ENCODE measurements at regions not wholly inside any gene's neighbourhood (a gene's known extent, or its start where the extent isn't known, plus 50 kb on each side); places are given as distances from the start of the nearest gene placed in this dataset.

DNA sequence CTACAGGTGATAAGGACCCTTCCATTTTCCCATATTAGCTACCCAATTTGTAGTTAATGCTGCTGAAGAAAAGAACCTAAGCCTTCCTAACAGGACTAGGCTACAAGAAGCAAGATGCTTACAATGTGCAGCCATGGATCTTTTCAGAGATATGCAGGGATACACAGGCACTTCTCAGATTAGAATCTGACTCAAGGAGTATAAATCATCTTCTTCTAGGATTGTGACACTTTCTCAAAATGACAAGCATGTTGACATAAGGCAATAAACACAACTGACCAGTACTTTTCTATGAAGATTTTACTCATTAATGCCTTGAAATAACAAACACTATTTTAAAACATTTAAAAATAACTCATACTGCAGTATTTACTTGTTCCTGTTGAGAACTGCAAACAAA is 127.9 kb upstream of the ACVR2A start:
- no peaks in the 10 kb centered on the region for H3K9me3 ChIP-seq
- TF ChIP-seq POLR2A (IDR thresholded peaks at IDR 0.05) (no peak), EP300 (IDR thresholded peaks at IDR 0.05) (no peak)
- TF ChIP-seq, protein P1, sequence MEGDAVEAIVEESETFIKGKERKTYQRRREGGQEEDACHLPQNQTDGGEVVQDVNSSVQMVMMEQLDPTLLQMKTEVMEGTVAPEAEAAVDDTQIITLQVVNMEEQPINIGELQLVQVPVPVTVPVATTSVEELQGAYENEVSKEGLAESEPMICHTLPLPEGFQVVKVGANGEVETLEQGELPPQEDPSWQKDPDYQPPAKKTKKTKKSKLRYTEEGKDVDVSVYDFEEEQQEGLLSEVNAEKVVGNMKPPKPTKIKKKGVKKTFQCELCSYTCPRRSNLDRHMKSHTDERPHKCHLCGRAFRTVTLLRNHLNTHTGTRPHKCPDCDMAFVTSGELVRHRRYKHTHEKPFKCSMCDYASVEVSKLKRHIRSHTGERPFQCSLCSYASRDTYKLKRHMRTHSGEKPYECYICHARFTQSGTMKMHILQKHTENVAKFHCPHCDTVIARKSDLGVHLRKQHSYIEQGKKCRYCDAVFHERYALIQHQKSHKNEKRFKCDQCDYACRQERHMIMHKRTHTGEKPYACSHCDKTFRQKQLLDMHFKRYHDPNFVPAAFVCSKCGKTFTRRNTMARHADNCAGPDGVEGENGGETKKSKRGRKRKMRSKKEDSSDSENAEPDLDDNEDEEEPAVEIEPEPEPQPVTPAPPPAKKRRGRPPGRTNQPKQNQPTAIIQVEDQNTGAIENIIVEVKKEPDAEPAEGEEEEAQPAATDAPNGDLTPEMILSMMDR (IDR thresholded peaks at IDR 0.05), result no peak
- intact Hi-C loops (cut with DNase I), result no loop called here
- DNase-seq, result no peak
- no peaks in the 10 kb centered on the region for H3K4me1 ChIP-seq (ENCODE audit: insufficient read depth)
- H3K36me3 ChIP-seq, result no peaks in the 10 kb centered on the region
- no peak overlapping the region for H3K4me3 ChIP-seq
- no peaks in the 10 kb centered on the region for H3K27me3 ChIP-seq
- no peak overlapping the region for H3K27ac ChIP-seq

DNA sequence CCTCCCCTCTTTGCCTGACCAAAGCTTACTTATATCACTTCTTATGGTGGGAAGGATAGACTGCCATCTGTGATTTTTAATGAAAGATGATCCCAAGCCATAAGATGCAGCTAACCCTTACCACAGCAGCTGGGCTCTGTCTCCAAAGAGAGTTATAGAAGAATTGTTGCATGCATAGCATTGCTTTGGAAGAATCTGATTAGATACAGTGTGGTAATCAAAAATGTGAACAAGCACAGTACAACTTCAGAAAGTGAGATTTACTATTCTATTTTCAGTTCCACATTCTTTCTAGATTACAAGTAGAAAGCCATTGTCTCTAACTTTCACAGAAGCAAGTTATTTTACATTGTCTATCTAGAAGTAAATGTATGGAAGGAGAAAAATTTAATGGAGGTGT is 129.0 kb upstream of the ACVR2A start:
- TF ChIP-seq EP300 (IDR thresholded peaks at IDR 0.05) (no peak), POLR2A (IDR thresholded peaks at IDR 0.05) (no peak)
- TF ChIP-seq, protein P1 (IDR thresholded peaks at IDR 0.05), result no peak
- no peaks in the 10 kb centered on the region for H3K9me3 ChIP-seq
- no peaks in the 10 kb centered on the region for H3K36me3 ChIP-seq
- intact Hi-C loops (cut with DNase I), result no loop called here
- no peak overlapping the region for H3K4me3 ChIP-seq
- H3K27ac ChIP-seq, result no peak overlapping the region
- H3K4me1 ChIP-seq (ENCODE audit: insufficient read depth), result no peaks in the 10 kb centered on the region
- no peaks in the 10 kb centered on the region for H3K27me3 ChIP-seq
- DNase-seq, result no peak

DNA sequence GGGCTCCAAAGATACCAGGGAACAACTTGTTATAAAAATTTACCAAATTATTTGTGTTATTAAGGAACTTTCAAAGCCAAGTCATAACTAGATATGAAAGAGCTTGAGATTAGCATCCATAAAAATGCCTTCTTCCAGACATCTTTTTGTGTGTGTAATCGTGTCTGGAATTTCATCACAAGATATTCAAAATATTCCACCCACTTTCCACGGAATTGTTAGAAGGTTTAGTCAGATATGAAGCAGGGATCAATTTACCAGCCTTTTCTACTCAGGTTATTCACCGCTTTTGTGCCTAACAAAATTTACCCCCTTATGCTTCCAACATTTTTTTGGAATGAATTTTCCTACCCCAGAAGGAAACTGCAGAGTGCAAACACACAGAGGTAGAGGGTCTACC is 130.2 kb upstream of the ACVR2A start:
- no peaks in the 10 kb centered on the region for H3K4me1 ChIP-seq (ENCODE audit: insufficient read depth)
- intact Hi-C loops (cut with DNase I), result no loop called here
- no peaks in the 10 kb centered on the region for H3K27me3 ChIP-seq
- no peak overlapping the region for H3K4me3 ChIP-seq
- H3K36me3 ChIP-seq, result no peaks in the 10 kb centered on the region
- no peaks in the 10 kb centered on the region for H3K9me3 ChIP-seq
- no peak for DNase-seq
- TF ChIP-seq EP300 (IDR thresholded peaks at IDR 0.05) (no peak), POLR2A (IDR thresholded peaks at IDR 0.05) (no peak)
- TF ChIP-seq, protein P1 (IDR thresholded peaks at IDR 0.05), result no peak
- H3K27ac ChIP-seq, result no peak overlapping the region
- 45 to 62% (median 52%) methylated on average over 3 of the region's 3 CpGs for WGBS, 3 donors

DNA sequence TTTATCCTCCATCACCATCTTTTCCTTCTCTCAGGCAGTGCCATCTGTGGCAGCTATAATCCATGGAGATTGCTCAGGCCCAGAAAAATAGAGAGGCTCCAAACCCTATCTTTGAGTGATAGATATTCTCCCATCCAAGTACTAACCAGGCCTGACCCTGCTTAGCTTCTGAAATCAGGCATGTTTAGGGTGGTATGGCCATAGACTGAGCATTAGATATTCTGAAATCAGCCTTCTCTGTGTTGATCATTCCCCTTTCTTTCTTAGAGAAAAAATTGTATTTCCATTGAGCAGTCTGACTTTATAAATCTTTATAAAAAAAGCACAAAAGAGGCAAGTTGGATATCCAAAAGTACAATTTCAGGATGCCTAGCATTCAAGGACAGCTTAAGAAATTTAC is 131.5 kb upstream of the ACVR2A start:
- intact Hi-C loops (cut with DNase I), result no loop called here
- H3K4me3 ChIP-seq, result no peak overlapping the region
- no peaks in the 10 kb centered on the region for H3K9me3 ChIP-seq
- no peak overlapping the region for H3K27ac ChIP-seq
- DNase-seq, result no peak
- no peaks in the 10 kb centered on the region for H3K4me1 ChIP-seq (ENCODE audit: insufficient read depth)
- no peaks in the 10 kb centered on the region for H3K36me3 ChIP-seq
- H3K27me3 ChIP-seq, result no peaks in the 10 kb centered on the region
- TF ChIP-seq EP300 (IDR thresholded peaks at IDR 0.05) (no peak), POLR2A (IDR thresholded peaks at IDR 0.05) (no peak)
- TF ChIP-seq, protein P1 (IDR thresholded peaks at IDR 0.05), result no peak

DNA sequence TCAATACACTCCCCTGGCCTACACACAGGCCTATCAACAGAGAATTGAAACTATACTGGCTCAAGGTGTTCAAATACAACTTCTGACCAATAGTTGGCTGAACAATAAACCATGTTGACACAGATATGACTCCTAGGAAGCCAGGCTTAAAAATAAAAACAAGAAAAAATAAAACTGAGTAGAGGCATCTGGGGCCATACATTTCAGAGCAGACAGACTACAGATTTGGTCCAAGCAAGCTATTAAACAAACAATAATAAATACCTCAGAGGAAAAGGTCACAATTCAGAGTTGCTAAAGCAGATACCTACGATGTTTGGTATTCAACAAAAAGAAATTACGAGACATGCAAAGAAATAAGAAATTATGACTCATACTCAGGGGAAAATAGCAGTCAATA is 132.8 kb upstream of the ACVR2A start:
- Histone ChIP-seq H3K4me1 (ENCODE audit: insufficient read depth) (no peaks in the 10 kb centered on the region), H3K9me3 (no peaks in the 10 kb centered on the region), H3K27me3 (no peaks in the 10 kb centered on the region), H3K36me3 (no peaks in the 10 kb centered on the region), H3K27ac (no peak overlapping the region), H3K4me3 (no peak overlapping the region)
- TF ChIP-seq POLR2A (IDR thresholded peaks at IDR 0.05) (no peak), EP300 (IDR thresholded peaks at IDR 0.05) (no peak)
- TF ChIP-seq, protein P1 (IDR thresholded peaks at IDR 0.05), result no peak
- intact Hi-C loops (cut with DNase I), result no loop called here
- WGBS, 3 donors, result 66 to 75% (median 67%) methylated on average over 2 of the region's 2 CpGs
- DNase-seq, result no peak
